Erythroblast (primary cell): ENCODE measurements at regions not wholly inside any gene's neighbourhood (a gene's known extent, or its start where the extent isn't known, plus 50 kb on each side); places are given as distances from the start of the nearest gene placed in this dataset.
"Not testable (repeated sequence)": the region's sequence is repeated elsewhere in the genome, so short reads cannot be mapped to it uniquely, and the experiment has no call there.

Source experiments
- DNase-seq, 2 experiments: peaks; one replicate each; lab custom pipeline; 2025; lab: John Stamatoyannopoulos, UW
- GATA1 ChIP-seq: IDR thresholded peaks from 2 replicates; pipeline ENCODE4 v1.6.1; 2011; ENCODE audit warnings: low read depth, mild to moderate bottlenecking, control low read depth, low read length, moderate library complexity
- POLR2A ChIP-seq: IDR thresholded peaks from 2 replicates; pipeline ENCODE4 v1.6.1; 2011; ENCODE audit warnings: mild to moderate bottlenecking, low read length

- DNase-seq: no peak
- TF ChIP-seq POLR2A: no peak
- no peak for TF ChIP-seq GATA1
Measured at GRCh38 chr10:33708561-33708960, 374.1 kb upstream of the NRP1 start.

- DNase-seq: no peak
- TF ChIP-seq GATA1: no peak
- no peak for TF ChIP-seq POLR2A
Measured at GRCh38 chr10:33706746-33707145, 372.3 kb upstream of the NRP1 start.

GRCh38 chr10:33706191-33706590 is 371.7 kb upstream of the NRP1 start:
- TF ChIP-seq POLR2A (no peak), GATA1 (no peak)

GRCh38 chr10:33704214-33704830 is 369.9 kb upstream of the NRP1 start:
- TF ChIP-seq POLR2A: no peak
- no peak for TF ChIP-seq GATA1
- DNase-seq: no peak

More at GRCh38 chr10:33706191-33706590, 371.7 kb upstream of the NRP1 start:
- DNase-seq: no peak

DNA sequence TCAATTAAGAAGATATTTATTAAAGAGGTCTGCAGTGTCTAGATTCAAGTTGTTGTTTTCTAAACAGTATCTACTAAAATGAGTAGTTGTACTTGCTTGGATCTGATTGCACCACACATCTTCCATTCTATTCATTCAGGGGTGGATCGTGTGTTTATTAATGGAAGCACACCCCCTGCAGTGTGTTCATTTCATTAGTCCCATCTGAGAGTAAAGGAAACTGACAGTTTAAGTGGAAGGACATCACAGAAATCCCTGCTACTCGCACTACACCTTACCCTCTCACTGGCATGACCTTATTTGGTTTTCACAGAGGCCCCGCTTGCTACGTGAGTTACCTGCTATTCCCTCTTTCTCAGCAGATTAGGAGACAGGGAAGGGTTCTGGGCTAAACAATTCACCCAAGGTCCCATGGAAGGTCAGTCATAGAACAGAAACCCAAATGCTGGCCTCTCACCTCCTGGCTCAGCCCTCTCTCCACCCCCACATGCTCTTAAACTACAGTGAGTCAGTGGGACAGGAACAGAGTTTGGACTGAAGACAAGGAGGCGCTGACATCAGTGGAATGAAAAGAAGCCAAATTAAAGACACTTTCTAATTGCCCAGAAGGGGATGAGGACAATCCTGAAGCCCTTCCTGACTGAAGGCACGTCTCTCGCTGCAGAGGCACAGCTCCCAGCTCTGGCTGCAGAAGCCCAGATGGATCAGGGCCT is 369.2 kb upstream of the NRP1 start:
- no peak for DNase-seq
- no peak for TF ChIP-seq GATA1
- TF ChIP-seq POLR2A: no peak

- TF ChIP-seq GATA1: no peak
- TF ChIP-seq POLR2A: no peak
- DNase-seq: no peak
Measured at GRCh38 chr10:33698033-33698432, 363.6 kb upstream of the NRP1 start.

DNA sequence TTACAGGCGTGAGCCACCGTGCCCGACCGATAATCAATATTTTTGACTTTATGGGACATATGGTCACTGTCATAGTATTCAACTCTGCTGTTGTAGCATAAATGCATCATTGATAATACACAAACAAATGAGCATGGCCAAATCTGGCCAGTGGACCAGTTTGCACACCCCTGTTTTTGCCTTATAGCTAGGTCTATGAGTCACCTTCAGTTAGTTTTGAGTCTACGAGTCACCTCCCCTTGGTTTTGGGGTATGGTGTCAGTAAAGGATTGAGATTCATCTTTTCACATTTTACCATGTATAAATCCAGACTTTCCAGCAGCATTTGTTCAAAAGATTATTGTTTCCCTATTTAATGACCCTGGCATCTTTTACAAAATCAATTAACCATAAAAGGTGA is 362.5 kb upstream of the NRP1 start:
- DNase-seq: no peak
- TF ChIP-seq GATA1 (no peak), POLR2A (no peak)

- no peak for DNase-seq
- TF ChIP-seq GATA1 (no peak), POLR2A (no peak)
Measured at GRCh38 chr10:33695536-33695935, 361.1 kb upstream of the NRP1 start.

DNA sequence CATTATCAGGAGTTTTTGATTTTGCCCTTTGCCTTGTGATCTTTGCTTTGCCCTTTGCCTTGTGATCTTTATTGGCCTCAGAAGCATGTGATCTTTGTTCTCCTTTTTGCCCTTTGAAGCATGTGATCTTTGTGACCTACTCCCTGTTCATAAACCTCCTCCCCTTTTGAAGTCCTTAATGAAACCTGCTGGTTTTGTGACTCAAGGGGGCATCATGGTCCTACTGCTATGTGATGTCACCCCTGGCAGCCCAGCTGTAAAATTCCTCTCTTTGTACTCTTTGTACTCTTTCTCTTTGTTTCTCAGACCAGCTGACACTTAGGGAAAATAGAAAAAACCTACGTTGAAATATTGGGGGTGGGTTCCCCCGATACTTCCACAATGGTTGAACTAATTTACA is 356.1 kb upstream of the NRP1 start:
- not testable (repeated sequence) for DNase-seq

GRCh38 chr10:33688506-33688905 is 354.0 kb upstream of the NRP1 start:
- TF ChIP-seq GATA1: no peak
- no peak for TF ChIP-seq POLR2A
- no peak for DNase-seq

GRCh38 chr10:33684211-33684611 is 349.7 kb upstream of the NRP1 start:
- TF ChIP-seq POLR2A: no peak
- DNase-seq: no peak

DNA sequence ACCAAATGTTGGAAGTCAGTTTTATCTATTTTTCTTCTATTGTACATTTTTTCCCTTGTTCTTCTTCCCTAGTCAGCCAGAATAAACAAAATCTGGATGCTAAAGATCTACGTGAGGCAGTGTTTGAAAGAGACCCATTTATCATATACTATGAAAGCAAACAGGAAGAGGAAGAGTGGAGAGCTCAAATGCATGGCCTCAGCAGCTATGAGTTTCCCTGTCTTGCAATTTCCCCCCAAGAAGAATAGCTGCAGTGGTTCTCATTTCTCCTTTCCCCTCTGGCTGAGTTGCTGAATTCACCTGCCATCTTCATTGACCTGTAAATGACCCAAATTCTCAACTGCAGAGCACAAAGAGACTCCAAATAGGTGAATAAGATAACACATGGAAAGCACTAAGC is 347.1 kb upstream of the NRP1 start:
- TF ChIP-seq GATA1: no peak
- no peak for TF ChIP-seq POLR2A
- no peak for DNase-seq

DNA sequence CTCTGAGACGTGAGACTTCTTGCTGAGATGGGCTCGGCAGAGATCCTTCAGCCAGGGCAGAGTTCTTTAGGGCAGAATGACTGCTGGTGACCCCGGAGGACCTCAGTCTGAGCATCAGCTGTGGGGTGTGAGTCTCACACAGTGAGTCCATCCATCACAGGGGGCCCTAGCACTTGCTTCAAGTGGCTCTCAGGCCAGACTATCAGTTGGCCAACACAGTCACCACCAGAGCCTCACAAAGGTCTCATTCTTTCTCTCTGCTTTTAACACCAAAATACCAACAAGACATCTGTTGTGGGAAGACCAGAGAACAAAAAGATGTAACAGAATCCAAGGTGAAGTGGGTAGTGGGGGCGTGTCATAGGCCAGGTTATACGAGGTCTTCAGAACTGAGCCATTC is 345.6 kb upstream of the NRP1 start:
- no peak for DNase-seq

DNA sequence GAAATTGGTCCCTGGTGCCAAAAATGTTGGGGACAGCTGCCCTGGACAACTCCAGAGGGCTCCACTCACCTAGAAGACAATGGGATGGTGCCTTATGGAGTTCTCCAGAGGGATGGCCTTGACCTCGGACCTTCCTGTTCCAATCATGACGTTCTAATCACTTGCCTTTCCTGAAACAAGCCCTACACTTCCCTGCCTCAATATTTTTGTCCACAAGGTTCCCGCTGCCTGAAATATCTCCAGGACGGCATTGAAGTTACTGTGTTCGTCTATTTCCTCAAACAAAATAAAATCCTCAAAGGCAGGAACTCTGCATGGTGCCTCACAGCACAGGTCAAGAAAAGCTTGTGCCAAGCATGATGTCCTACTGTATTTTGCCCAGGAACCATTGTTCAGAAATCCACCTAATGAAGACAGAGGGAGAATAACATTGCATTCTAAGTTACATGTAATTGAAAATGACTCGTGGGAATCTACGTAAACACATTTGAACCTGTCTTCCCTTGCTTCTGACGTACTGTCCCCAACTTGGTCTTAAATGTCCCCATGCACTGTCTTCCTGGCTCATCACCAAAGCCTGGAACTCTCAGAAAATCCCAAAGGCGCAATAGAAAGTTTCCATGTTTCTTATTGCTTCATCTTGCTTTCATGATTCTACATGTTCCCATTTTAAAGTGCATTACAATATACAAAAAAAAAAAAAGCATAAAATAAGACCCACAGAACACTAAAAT is 342.3 kb upstream of the NRP1 start:
- TF ChIP-seq GATA1 (no peak), POLR2A (no peak)
- DNase-seq: no peak

More for the DNA sequence above, 345.6 kb upstream of the NRP1 start:
- no peak for TF ChIP-seq POLR2A
- no peak for TF ChIP-seq GATA1
